Esophagus muscularis mucosa (tissue), 4 donors: ENCODE measurements at regions not wholly inside any gene's neighbourhood (a gene's known extent, or its start where the extent isn't known, plus 50 kb on each side); places are given as distances from the start of the nearest gene placed in this dataset.

Experiments
- DNase-seq: peaks from one replicate; pipeline ENCODE4 v3.0.0-alpha.2; 2017; ENCODE audit errors: extremely low spot score
- H3K27ac ChIP-seq, 4 donors: fragments of 200-600 bp; sonication (generic); replicated peaks in 1 of 4; 1 replicate in 3 of 4; 2 replicates in 1 of 4; pipeline ENCODE4 v1.5.1; 2016 to 2019; ENCODE audit warnings: mild to moderate bottlenecking in 1 of 4
- H3K27me3 ChIP-seq, 4 donors: fragments of 200-600 bp; sonication (generic); one replicate each; pipeline versions ENCODE4 v1.5.1 to v1.6.0; 2016 to 2019
- H3K36me3 ChIP-seq, 4 donors: fragments of 200-600 bp; sonication (generic); one replicate each; pipeline ENCODE4 v1.5.1; 2016 to 2019
- H3K4me1 ChIP-seq, 4 donors: fragments of 200-600 bp; sonication (generic); one replicate each; pipeline ENCODE4 v1.5.1; 2016 to 2019
- H3K4me3 ChIP-seq, 4 donors: fragments of 200-600 bp; sonication (generic); 1 replicate in 2 of 4; 2 replicates in 2 of 4; pipeline ENCODE4 v1.5.1; 2016 to 2019; ENCODE audit warnings: mild to moderate bottlenecking in 4 of 4, moderate library complexity in 1 of 4
- H3K9me3 ChIP-seq, 4 donors: fragments of 200-600 bp; sonication (generic); 1 replicate in 3 of 4; 2 replicates in 1 of 4; pipeline ENCODE4 v1.5.1; 2016 to 2019
- EP300 ChIP-seq: sonication (generic); formaldehyde crosslinking; IDR thresholded peaks from one replicate; pipeline ENCODE4 v1.6.1; 2017; ENCODE audit warnings: antibody characterized with exemption
- POLR2A ChIP-seq: fragments of 450-650 bp; IDR thresholded peaks from one replicate; pipeline ENCODE4 v1.6.1; 2017; ENCODE audit warnings: antibody characterized with exemption, moderate library complexity, mild to moderate bottlenecking, low read depth
- POLR2AphosphoS5 ChIP-seq, 2 donors: sonication (generic); formaldehyde crosslinking; IDR thresholded peaks; one replicate each; pipeline ENCODE4 v1.6.1; 2017; ENCODE audit warnings: antibody characterized with exemption in 2 of 2
- WGBS: methylation state at CpG from one replicate; pipeline ENCODE4 v1.1.5; 2018; 5-methylcytosine and 5-hydroxymethylcytosine counted together
- intact Hi-C: fragments of 100-400 bp; cut with DNase I; formaldehyde crosslinking; loops from one replicate; pipeline ENCODE4 v1.15.1; 2023
- TF ChIP-seq, protein P1 (sequence below), 3 experiments: fragments of 200-600 bp in 2 of 3; fragments of 450-650 bp in 1 of 3; sonication (generic) in 2 of 3; IDR thresholded peaks; one replicate each; pipeline ENCODE4 v1.5.1; 2017 to 2019; ENCODE audit warnings: antibody characterized with exemption in 3 of 3, mild to moderate bottlenecking in 2 of 3, moderate library complexity in 1 of 3

DNA sequence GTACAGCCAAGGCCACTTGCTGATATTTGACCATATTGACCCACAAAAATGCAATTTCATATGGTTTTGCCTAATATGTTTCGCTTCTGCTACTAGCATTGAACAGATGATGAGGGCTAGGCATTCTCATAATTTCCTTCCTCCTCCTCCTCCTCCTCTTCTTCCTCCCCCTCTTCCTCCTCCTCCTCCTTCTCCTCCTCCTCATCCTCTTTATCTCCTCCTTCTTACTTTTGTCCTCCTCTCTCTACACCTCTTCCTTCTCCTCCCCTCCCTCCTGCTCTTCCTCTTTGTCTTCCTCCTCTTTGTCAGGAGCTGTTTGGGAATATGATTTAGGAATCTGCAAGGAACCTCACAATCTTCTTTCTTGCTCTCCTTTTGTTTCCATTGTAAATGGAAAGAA lies 133.9 kb upstream of the CELF2 start:
- intact Hi-C loops, result no loop called here
- Histone ChIP-seq H3K4me1 (peaks cover 3 to 13% (median 11%) of the 10 kb centered on the region in 4 donors), H3K4me3 (no peak overlapping the region), H3K27ac (no peak overlapping the region), H3K27me3 (no peaks in the 10 kb centered on the region), H3K9me3 (peaks cover 0 to 15% (median 2%) of the 10 kb centered on the region in 4 donors), H3K36me3 (no peaks in the 10 kb centered on the region)
- WGBS, result 100% methylated on average over 1 of the region's 1 CpG
- DNase-seq, result no peak
- TF ChIP-seq POLR2A (no peak), EP300 (no peak), POLR2AphosphoS5 (IDR thresholded peaks at IDR 0.05) (no peak)
- TF ChIP-seq, protein P1, sequence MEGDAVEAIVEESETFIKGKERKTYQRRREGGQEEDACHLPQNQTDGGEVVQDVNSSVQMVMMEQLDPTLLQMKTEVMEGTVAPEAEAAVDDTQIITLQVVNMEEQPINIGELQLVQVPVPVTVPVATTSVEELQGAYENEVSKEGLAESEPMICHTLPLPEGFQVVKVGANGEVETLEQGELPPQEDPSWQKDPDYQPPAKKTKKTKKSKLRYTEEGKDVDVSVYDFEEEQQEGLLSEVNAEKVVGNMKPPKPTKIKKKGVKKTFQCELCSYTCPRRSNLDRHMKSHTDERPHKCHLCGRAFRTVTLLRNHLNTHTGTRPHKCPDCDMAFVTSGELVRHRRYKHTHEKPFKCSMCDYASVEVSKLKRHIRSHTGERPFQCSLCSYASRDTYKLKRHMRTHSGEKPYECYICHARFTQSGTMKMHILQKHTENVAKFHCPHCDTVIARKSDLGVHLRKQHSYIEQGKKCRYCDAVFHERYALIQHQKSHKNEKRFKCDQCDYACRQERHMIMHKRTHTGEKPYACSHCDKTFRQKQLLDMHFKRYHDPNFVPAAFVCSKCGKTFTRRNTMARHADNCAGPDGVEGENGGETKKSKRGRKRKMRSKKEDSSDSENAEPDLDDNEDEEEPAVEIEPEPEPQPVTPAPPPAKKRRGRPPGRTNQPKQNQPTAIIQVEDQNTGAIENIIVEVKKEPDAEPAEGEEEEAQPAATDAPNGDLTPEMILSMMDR (IDR thresholded peaks at IDR 0.05), result no peak

DNA sequence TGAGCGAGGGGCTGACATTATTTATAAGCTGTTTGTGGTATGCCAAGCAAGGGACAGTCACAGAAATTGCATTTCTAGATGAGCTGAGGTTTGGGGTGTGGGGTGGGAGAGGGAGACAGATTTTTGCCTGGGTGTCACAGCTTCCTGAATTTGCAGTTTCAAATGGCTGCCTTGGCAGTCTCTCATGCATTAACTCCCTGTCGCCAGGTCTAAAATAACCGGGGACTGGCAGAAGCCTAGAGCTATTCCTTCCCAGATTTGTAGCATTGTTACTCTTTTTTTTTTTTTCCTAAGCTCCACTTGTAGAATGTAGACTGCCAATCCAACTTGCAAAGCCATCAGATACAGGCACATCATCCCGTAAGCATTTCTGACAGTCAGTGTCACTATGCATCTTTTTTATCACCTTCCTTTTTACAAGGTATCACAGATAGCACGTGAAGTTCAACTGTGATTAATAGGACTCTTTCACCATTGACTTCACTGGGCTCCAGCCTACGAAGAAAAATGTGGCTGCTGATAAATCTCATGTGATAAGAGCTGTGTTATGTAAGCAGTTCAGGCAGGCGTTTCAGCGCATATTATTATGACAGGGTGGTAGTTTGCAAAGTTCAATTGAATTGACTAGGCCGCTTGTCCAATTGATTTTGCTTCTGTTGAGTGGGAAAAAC lies 130.7 kb upstream of the CELF2 start:
- Histone ChIP-seq H3K27me3 (no peaks in the 10 kb centered on the region), H3K36me3 (no peaks in the 10 kb centered on the region), H3K4me3 (no peak overlapping the region), H3K27ac (no peak overlapping the region), H3K4me1 (peaks cover 8 to 13% (median 12%) of the 10 kb centered on the region in 4 donors), H3K9me3 (peaks cover 0 to 15% (median 2%) of the 10 kb centered on the region in 4 donors)
- intact Hi-C loops, result no loop called here
- 88% methylated on average over 9 of the region's 9 CpGs for WGBS
- TF ChIP-seq, protein P1 (IDR thresholded peaks at IDR 0.05), result no peak
- TF ChIP-seq EP300 (no peak), POLR2A (no peak), POLR2AphosphoS5 (IDR thresholded peaks at IDR 0.05) (no peak)
- no peak for DNase-seq

DNA sequence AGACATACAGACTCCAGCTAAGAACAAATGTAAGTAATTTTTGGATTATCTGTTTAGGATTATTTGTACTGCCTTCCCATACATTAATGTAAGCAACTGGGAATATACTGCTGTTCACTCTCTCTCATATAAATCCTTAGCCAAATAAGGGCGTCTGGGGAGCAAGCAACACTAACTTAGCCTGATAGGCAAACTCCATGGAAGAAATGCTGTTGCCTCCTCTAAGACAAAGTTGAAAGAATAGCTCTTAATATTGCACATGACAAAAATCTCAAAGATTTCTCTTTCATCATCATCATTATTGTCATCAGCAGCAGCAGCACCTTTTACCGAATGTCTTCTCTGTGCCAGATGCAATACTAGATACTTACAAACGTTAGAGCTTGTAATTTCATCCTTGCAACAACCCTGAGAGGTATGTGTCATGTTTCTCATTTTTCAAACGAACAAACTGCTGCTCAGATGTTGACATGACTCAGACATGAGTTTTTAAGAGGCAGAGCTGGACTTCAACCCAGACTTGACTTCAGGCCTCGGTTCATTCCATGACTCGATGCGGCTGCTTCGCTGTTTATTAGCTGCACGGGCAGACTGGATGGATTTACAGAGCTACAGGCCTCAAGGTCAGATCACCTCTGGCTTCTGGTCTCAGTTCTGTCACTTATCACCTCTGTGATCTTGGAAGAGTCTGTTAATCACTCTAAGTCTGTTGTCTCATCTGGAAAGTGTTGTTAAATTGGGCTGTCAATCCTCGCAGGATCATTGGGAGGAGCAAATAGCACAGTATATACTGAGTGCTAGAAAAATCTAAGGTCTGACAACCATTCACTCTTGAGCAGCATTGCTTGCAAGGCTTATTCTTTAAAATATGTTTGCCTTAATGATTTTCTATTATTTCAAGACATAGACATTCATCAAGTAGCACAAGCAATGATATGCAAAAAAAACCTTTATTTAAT lies 126.3 kb upstream of the CELF2 start:
- WGBS, result 74% methylated on average over 10 of the region's 10 CpGs
- no peak for TF ChIP-seq EP300
- TF ChIP-seq POLR2AphosphoS5 (IDR thresholded peaks at IDR 0.05), result peak in 1 of 2 donors; percentile 46
- peak overlapping the region in 1 of 4 donors; percentile 15 for H3K27ac ChIP-seq
- intact Hi-C loops, result no loop called here
- no peaks in the 10 kb centered on the region for H3K27me3 ChIP-seq
- no peaks in the 10 kb centered on the region for H3K36me3 ChIP-seq
- no peak overlapping the region for H3K4me3 ChIP-seq
- H3K4me1 ChIP-seq, result peaks cover 15 to 21% (median 17%) of the 10 kb centered on the region in 4 donors
- DNase-seq, result no peak
- H3K9me3 ChIP-seq, result no peaks in the 10 kb centered on the region

- 55% methylated on average over 3 of the region's 3 CpGs for WGBS
These were observed 125.3 kb upstream of the CELF2 start for GRCh38 chr10:10892290-10892875.

More at GRCh38 chr10:10892290-10892875, 125.3 kb upstream of the CELF2 start:
- H3K4me3 ChIP-seq, result no peak overlapping the region
- no peak overlapping the region for H3K27ac ChIP-seq
- no peaks in the 10 kb centered on the region for H3K36me3 ChIP-seq
- H3K4me1 ChIP-seq, result peaks cover 12 to 21% (median 17%) of the 10 kb centered on the region in 4 donors
- TF ChIP-seq EP300 (no peak), POLR2AphosphoS5 (IDR thresholded peaks at IDR 0.05) (no peak), POLR2A (no peak)
- TF ChIP-seq, protein P1 (IDR thresholded peaks at IDR 0.05), result no peak
- intact Hi-C loops, result no loop called here
- no peaks in the 10 kb centered on the region for H3K9me3 ChIP-seq
- DNase-seq, result no peak
- H3K27me3 ChIP-seq, result no peaks in the 10 kb centered on the region
